ENCODE measurements at regions not wholly inside any gene's neighbourhood (a gene's known extent, or its start where the extent isn't known, plus 50 kb on each side); places are given as distances from the start of the nearest gene placed in this dataset.

- Mint-ChIP-seq H3K36me3 (ENCODE audit: low read depth) (no peaks in the 10 kb centered on the region), H3K27me3 (no peaks in the 10 kb centered on the region), H3K27ac (no peak overlapping the region), H3K4me3 (no peak overlapping the region), H3K4me1 (ENCODE audit: low read depth) (no peaks in the 10 kb centered on the region), H3K9me3 (peaks cover 2% of the 10 kb centered on the region)
- Histone ChIP-seq H3K4me3 (ENCODE audit: low read length) (no peak overlapping the region), H3K9me3 (ENCODE audit: control insufficient read depth in 1 of 2, insufficient read depth in 1 of 2, low read length in 2 of 2) (no peaks in the 10 kb centered on the region), H3K27ac (ENCODE audit: low read depth in 1 of 2, low read length in 2 of 2) (no peak overlapping the region), H3K4me1 (ENCODE audit: insufficient read depth, low read length) (no peaks in the 10 kb centered on the region), H3K27me3 (ENCODE audit: control insufficient read depth in 1 of 2, insufficient read depth in 2 of 2, low read length in 2 of 2) (no peaks in the 10 kb centered on the region), H3K36me3 (ENCODE audit: insufficient read depth, low read length) (no peaks in the 10 kb centered on the region)
- POLR2A ChIA-PET = no interaction called here
- DNase-seq = no peak
- intact Hi-C loops (cut with DNase I, micrococcal nuclease) = no loop called here
- CTCF ChIA-PET = no interaction called here
- no peak for ATAC-seq (ENCODE audit: poor library complexity)
- TF ChIP-seq CTCF (IDR thresholded peaks at IDR 0.05) = no peak
Measured at GRCh38 chr2:107112561-107112960, 226.6 kb upstream of the ST6GAL2 start.

GRCh38 chr2:107128381-107128780 lies 242.4 kb upstream of the ST6GAL2 start:
- POLR2A ChIA-PET = no interaction called here
- H3K36me3 Mint-ChIP-seq (ENCODE audit: low read depth) = no peaks in the 10 kb centered on the region
- Histone ChIP-seq H3K9me3 (ENCODE audit: control insufficient read depth in 1 of 2, insufficient read depth in 1 of 2, low read length in 2 of 2) (no peaks in the 10 kb centered on the region), H3K4me3 (ENCODE audit: low read length) (no peak overlapping the region), H3K4me1 (ENCODE audit: insufficient read depth, low read length) (no peaks in the 10 kb centered on the region), H3K27me3 (ENCODE audit: control insufficient read depth in 1 of 2, insufficient read depth in 2 of 2, low read length in 2 of 2) (no peaks in the 10 kb centered on the region), H3K36me3 (ENCODE audit: insufficient read depth, low read length) (no peaks in the 10 kb centered on the region), H3K27ac (ENCODE audit: low read depth in 1 of 2, low read length in 2 of 2) (no peak overlapping the region)
- H3K9me3 Mint-ChIP-seq = no peaks in the 10 kb centered on the region
- H3K4me1 Mint-ChIP-seq (ENCODE audit: low read depth) = no peaks in the 10 kb centered on the region
- H3K27me3 Mint-ChIP-seq = no peaks in the 10 kb centered on the region
- H3K4me3 Mint-ChIP-seq = no peak overlapping the region
- intact Hi-C loops (cut with DNase I, micrococcal nuclease) = no loop called here
- H3K27ac Mint-ChIP-seq = no peak overlapping the region
- DNase-seq (no peak), ATAC-seq (ENCODE audit: poor library complexity) (no peak)
- CTCF ChIA-PET = no interaction called here
- TF ChIP-seq CTCF (IDR thresholded peaks at IDR 0.05) = no peak

- H3K9me3 ChIP-seq (ENCODE audit: control insufficient read depth in 1 of 2, insufficient read depth in 1 of 2, low read length in 2 of 2) = peaks cover 0 to 2% of the 10 kb centered on the region in 2 experiments
- Mint-ChIP-seq H3K27me3 (no peaks in the 10 kb centered on the region), H3K9me3 (peaks cover 3% of the 10 kb centered on the region), H3K4me3 (no peak overlapping the region), H3K36me3 (ENCODE audit: low read depth) (no peaks in the 10 kb centered on the region), H3K27ac (no peak overlapping the region), H3K4me1 (ENCODE audit: low read depth) (no peaks in the 10 kb centered on the region)
- H3K4me1 ChIP-seq (ENCODE audit: insufficient read depth, low read length) = no peaks in the 10 kb centered on the region
- no peaks in the 10 kb centered on the region for H3K27me3 ChIP-seq (ENCODE audit: control insufficient read depth in 1 of 2, insufficient read depth in 2 of 2, low read length in 2 of 2)
- CTCF ChIA-PET = no interaction called here
- no peak for ATAC-seq (ENCODE audit: poor library complexity)
- POLR2A ChIA-PET = no interaction called here
- H3K27ac ChIP-seq (ENCODE audit: low read depth in 1 of 2, low read length in 2 of 2) = no peak overlapping the region
- no peak overlapping the region for H3K4me3 ChIP-seq (ENCODE audit: low read length)
- intact Hi-C loops (cut with DNase I, micrococcal nuclease) = no loop called here
- no peak for TF ChIP-seq CTCF (IDR thresholded peaks at IDR 0.05)
- peak in 2 of 14 experiments; percentile 0 to 6 for DNase-seq
- no peaks in the 10 kb centered on the region for H3K36me3 ChIP-seq (ENCODE audit: insufficient read depth, low read length)
Measured at GRCh38 chr2:107132070-107132469, 246.1 kb upstream of the ST6GAL2 start.
